Right lobe of liver (tissue), 6 donors: ENCODE measurements at regions not wholly inside any gene's neighbourhood (a gene's known extent, or its start where the extent isn't known, plus 50 kb on each side); places are given as distances from the start of the nearest gene placed in this dataset.

Experiments
- ATAC-seq, 4 donors: fragments of 200-7000 bp; cut with Tn5 transposase; one replicate each; pipeline ENCODE4 v1.9.1; 2020; ENCODE audit warnings: mild to moderate bottlenecking in 4 of 4, moderate library complexity in 4 of 4
- DNase-seq, 3 donors: peaks; one replicate each; pipeline ENCODE4 v3.0.0-alpha.2; 2020
- H3K27ac ChIP-seq, 3 donors: fragments of 200-600 bp; one replicate each; pipeline ENCODE4 v1.8.0; 2022
- H3K27me3 ChIP-seq, 2 donors: fragments of 200-600 bp; one replicate each; pipeline ENCODE4 v1.8.0; 2022
- H3K36me3 ChIP-seq, 4 donors: fragments of 200-600 bp; sonication (generic) in 1 of 4; one replicate each; pipeline versions ENCODE4 v1.5.1 to v1.8.0; 2017 to 2022; ENCODE audit warnings: control low read depth in 1 of 4
- H3K4me1 ChIP-seq, 4 donors: fragments of 200-600 bp; sonication (generic) in 1 of 4; one replicate each; pipeline versions ENCODE4 v1.5.1 to v1.8.0; 2017 to 2022; ENCODE audit warnings: control low read depth in 1 of 4
- H3K4me3 ChIP-seq, 3 donors: fragments of 200-600 bp; one replicate each; pipeline ENCODE4 v1.8.0; 2022
- H3K9me3 ChIP-seq, 4 donors: fragments of 200-600 bp; sonication (generic) in 1 of 4; one replicate each; pipeline versions ENCODE4 v1.5.1 to v1.8.0; 2017 to 2022; ENCODE audit warnings: control low read depth in 1 of 4
- POLR2A ChIP-seq: fragments of 450-650 bp; IDR thresholded peaks from one replicate; pipeline ENCODE4 v1.6.1; 2017; ENCODE audit warnings: antibody characterized with exemption, mild to moderate bottlenecking
- WGBS: methylation state at CpG from one replicate; pipeline ENCODE4 v1.1.6; 2018; ENCODE audit warnings: low coverage, low lambda C conversion rate; ENCODE audit not compliant: insufficient coverage; ENCODE audit errors: missing lambda C conversion rate; 5-methylcytosine and 5-hydroxymethylcytosine counted together
- intact Hi-C, 2 donors: fragments of 100-400 bp; cut with DNase I; formaldehyde crosslinking; loops; one replicate each; pipeline versions ENCODE4 v1.11.2 to v1.14.1; 2022
- TF ChIP-seq, protein P1 (sequence below), 4 donors: fragments of 200-600 bp in 3 of 4; fragments of 450-650 bp in 1 of 4; IDR thresholded peaks; one replicate each; pipeline versions ENCODE4 v1.5.1 to v1.8.0; 2016 to 2022; ENCODE audit warnings: antibody characterized with exemption in 4 of 4, mild to moderate bottlenecking in 2 of 4
- donor health status: DM: no; HTN: yes; CAD: no.
- donor health status: DM: no; HTN: no; CAD: no.
- donor health status: DM: no; HTN: no; CAD: no.
- donor health status: DM: no; HTN: yes; CAD: no.
- donor health status: DM: no; HTN: yes; CAD: no.

DNA sequence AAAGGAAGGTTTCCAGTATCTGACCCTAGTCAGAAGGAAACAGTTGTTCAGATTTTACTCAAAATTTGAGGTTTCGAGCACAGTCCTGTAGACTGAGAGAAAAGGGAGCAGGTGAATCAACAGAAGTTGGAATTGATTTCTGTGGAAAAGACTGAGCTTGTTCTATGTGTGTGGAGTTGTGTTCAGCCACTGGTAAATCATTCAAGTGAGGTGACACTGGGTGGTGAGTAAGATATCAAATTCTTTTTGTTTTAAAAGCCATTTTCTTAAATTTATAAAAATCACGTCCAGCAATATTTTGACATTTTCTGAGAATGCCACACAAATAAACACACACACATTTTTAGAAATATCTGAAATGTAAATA is 165.1 kb downstream of the HGF start:
- intact Hi-C loops: no loop called here
- ATAC-seq: peak in 3 of 4 donors; percentile 23 to 62 (median 41)
- no peak overlapping the region for H3K4me3 ChIP-seq
- no peaks in the 10 kb centered on the region for H3K27me3 ChIP-seq
- no peak overlapping the region for H3K27ac ChIP-seq
- TF ChIP-seq, protein P1, sequence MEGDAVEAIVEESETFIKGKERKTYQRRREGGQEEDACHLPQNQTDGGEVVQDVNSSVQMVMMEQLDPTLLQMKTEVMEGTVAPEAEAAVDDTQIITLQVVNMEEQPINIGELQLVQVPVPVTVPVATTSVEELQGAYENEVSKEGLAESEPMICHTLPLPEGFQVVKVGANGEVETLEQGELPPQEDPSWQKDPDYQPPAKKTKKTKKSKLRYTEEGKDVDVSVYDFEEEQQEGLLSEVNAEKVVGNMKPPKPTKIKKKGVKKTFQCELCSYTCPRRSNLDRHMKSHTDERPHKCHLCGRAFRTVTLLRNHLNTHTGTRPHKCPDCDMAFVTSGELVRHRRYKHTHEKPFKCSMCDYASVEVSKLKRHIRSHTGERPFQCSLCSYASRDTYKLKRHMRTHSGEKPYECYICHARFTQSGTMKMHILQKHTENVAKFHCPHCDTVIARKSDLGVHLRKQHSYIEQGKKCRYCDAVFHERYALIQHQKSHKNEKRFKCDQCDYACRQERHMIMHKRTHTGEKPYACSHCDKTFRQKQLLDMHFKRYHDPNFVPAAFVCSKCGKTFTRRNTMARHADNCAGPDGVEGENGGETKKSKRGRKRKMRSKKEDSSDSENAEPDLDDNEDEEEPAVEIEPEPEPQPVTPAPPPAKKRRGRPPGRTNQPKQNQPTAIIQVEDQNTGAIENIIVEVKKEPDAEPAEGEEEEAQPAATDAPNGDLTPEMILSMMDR (IDR thresholded peaks at IDR 0.05): no peak
- TF ChIP-seq POLR2A: no peak
- H3K36me3 ChIP-seq: no peaks in the 10 kb centered on the region
- no peak for DNase-seq
- H3K4me1 ChIP-seq: no peaks in the 10 kb centered on the region
- H3K9me3 ChIP-seq: no peaks in the 10 kb centered on the region
- 24% methylated on average over 2 of the region's 2 CpGs for WGBS

DNA sequence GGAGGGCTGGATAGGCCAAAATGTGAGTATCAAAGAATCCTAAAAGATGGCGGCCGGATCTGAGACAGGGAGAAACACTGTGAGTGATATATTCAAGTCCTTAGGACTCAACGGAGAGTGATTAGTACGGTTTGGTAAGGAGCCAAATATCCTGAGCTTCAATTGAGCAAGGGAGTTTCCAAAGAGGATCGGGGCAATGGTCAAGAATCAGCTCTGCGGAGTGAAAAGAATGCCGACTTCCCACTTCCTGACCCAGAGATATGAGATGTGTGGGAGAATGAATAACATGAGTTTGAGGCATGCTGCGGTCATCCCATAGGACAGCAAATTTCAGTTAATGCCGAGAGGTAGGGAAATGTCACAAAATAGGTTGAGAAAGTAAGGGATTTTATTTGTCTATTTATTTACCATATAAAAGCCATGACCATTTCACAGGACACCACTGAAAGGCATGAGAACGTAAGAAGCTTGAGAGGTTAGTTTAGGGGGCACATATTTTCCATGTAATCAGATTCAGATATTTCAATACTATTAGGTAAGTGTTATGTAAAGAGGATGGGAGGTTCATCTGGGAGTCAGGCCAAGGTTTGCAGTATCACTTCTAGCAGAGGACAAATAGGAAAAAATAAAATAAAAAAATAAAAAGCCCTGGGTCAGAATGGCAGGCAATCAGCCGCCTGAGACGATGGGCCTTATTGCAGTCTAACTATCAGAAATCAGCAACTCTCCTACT is 165.6 kb downstream of the HGF start:
- Histone ChIP-seq H3K27ac (no peak overlapping the region), H3K4me3 (no peak overlapping the region), H3K27me3 (no peaks in the 10 kb centered on the region), H3K9me3 (no peaks in the 10 kb centered on the region), H3K4me1 (no peaks in the 10 kb centered on the region), H3K36me3 (no peaks in the 10 kb centered on the region)
- ATAC-seq: peak; percentile 45 to 85 (median 82)
- intact Hi-C loops: no loop called here
- WGBS: 19% methylated on average over 12 of the region's 12 CpGs
- TF ChIP-seq, protein P1 (IDR thresholded peaks at IDR 0.05): no peak
- no peak for TF ChIP-seq POLR2A
- no peak for DNase-seq

DNA sequence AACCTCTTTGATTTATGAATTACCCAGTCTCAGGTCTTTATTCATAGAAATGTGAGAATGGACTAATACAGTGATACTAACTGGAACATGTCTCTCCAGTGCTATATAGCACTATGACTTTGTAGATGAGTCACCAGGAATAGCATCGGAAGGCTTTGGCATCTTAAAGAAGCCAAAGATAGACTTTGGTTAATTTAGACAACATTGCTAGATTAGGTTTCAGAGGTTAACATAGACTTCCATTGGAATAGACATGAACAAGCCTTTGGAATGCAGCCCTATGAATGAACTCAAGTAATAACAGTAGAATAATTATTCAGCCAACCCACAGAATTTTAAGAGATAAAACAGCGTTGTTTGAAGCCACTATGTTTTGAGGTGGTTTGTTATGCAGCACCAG is 169.2 kb downstream of the HGF start:
- TF ChIP-seq POLR2A: no peak
- TF ChIP-seq, protein P1 (IDR thresholded peaks at IDR 0.05): no peak
- H3K9me3 ChIP-seq: no peaks in the 10 kb centered on the region
- no peak overlapping the region for H3K4me3 ChIP-seq
- DNase-seq: no peak
- H3K4me1 ChIP-seq: no peaks in the 10 kb centered on the region
- ATAC-seq: no peak
- no peaks in the 10 kb centered on the region for H3K36me3 ChIP-seq
- intact Hi-C loops: no loop called here
- no peaks in the 10 kb centered on the region for H3K27me3 ChIP-seq
- WGBS: 58% methylated on average over 2 of the region's 2 CpGs
- H3K27ac ChIP-seq: no peak overlapping the region

DNA sequence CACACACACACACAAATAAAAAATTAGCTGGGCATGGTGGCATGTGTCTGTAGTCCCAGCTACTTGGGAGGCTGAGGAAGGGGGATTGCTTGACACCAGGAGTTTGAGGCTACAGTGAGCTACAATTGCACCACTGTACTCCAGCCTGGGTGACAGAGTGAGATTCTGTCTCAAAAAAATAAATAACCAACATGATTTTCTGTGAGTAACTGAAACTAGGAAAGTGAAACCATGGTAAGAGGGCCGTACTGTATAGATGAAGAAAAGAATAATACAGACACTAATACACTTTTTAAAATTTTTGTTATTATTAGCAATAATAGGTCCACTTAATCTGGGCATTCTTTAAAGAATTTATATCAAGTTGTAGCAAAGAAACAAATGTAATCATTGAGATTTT is 170.9 kb downstream of the HGF start:
- TF ChIP-seq, protein P1 (IDR thresholded peaks at IDR 0.05): no peak
- TF ChIP-seq POLR2A: no peak
- no peak for DNase-seq

DNA sequence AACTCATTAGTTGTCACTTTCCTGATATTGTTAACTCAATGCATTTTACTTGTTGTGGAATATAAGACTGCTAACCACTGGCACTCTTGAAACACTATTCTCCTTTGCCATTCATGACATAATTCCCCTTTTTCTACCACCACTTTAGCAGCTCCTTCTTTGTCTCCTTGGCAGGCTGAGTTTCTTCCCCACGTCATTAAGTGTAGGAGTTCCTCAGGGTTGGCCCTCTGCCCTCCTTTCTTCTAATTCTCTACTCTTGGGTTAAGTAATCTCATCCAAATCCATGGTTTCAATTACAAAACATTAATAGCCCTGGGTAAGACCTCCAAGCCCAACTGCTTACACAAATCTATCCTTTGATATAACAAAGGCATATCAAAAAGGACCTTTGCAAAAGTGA is 175.1 kb downstream of the HGF start:
- no peak overlapping the region for H3K27ac ChIP-seq
- TF ChIP-seq POLR2A: no peak
- TF ChIP-seq, protein P1 (IDR thresholded peaks at IDR 0.05): no peak
- H3K9me3 ChIP-seq: no peaks in the 10 kb centered on the region
- intact Hi-C loops: no loop called here
- 50% methylated on average over 1 of the region's 1 CpG for WGBS
- DNase-seq (no peak), ATAC-seq (no peak)
- H3K36me3 ChIP-seq: no peaks in the 10 kb centered on the region
- H3K4me1 ChIP-seq: no peaks in the 10 kb centered on the region
- no peaks in the 10 kb centered on the region for H3K27me3 ChIP-seq
- H3K4me3 ChIP-seq: no peak overlapping the region

More for the DNA sequence above, 170.9 kb downstream of the HGF start:
- WGBS: 73% methylated on average over 1 of the region's 1 CpG
- intact Hi-C loops: no loop called here
- no peak for ATAC-seq
- no peaks in the 10 kb centered on the region for H3K4me1 ChIP-seq
- H3K27ac ChIP-seq: no peak overlapping the region
- no peak overlapping the region for H3K4me3 ChIP-seq
- H3K36me3 ChIP-seq: no peaks in the 10 kb centered on the region
- no peaks in the 10 kb centered on the region for H3K27me3 ChIP-seq
- H3K9me3 ChIP-seq: no peaks in the 10 kb centered on the region
